HG03095 (cell line): ENCODE measurements at regions not wholly inside any gene's neighbourhood (a gene's known extent, or its start where the extent isn't known, plus 50 kb on each side); places are given as distances from the start of the nearest gene placed in this dataset.

ENCODE experiments used
- ATAC-seq: cut with Tn5 transposase; IDR thresholded peaks from one replicate; pipeline ENCODE4 v1.9.1; 2021; ENCODE audit warnings: moderate library complexity; ENCODE audit not compliant: unreplicated experiment

- ATAC-seq: no peak
Measured at GRCh38 chr17:79330696-79331095, 256.1 kb downstream of the ENGASE start.

- no peak for ATAC-seq
Measured at GRCh38 chr17:79330229-79330628, 255.6 kb downstream of the ENGASE start.

GRCh38 chr17:79326814-79327213, 252.2 kb downstream of the ENGASE start:
- ATAC-seq: no peak

GRCh38 chr17:79325709-79326430, 251.2 kb downstream of the ENGASE start:
- no peak for ATAC-seq

GRCh38 chr17:79324194-79324593, 249.6 kb downstream of the ENGASE start:
- ATAC-seq: no peak

GRCh38 chr17:79323566-79323965, 248.9 kb downstream of the ENGASE start:
- ATAC-seq: no peak

GRCh38 chr17:79322211-79323123, 247.8 kb downstream of the ENGASE start:
- no peak for ATAC-seq

- no peak for ATAC-seq
Measured at GRCh38 chr17:79320331-79320730, 245.7 kb downstream of the ENGASE start.

- ATAC-seq: no peak
Measured at GRCh38 chr17:79317916-79318315, 243.3 kb downstream of the ENGASE start.

GRCh38 chr17:79316805-79317204, 242.2 kb downstream of the ENGASE start:
- ATAC-seq: no peak

GRCh38 chr17:79315358-79316105, 240.9 kb downstream of the ENGASE start:
- ATAC-seq: no peak

- no peak for ATAC-seq
Measured at GRCh38 chr17:79314617-79315357, 240.2 kb downstream of the ENGASE start.

- ATAC-seq: no peak
Measured at GRCh38 chr17:79311373-79311772, 236.7 kb downstream of the ENGASE start.

GRCh38 chr17:79306424-79307318, 232.0 kb downstream of the ENGASE start:
- no peak for ATAC-seq

GRCh38 chr17:79305768-79306423, 231.3 kb downstream of the ENGASE start:
- ATAC-seq: no peak

- ATAC-seq: no peak
Measured at GRCh38 chr17:79305376-79305767, 230.7 kb downstream of the ENGASE start.

GRCh38 chr17:79304884-79305283, 230.3 kb downstream of the ENGASE start:
- ATAC-seq: no peak

- no peak for ATAC-seq
Measured at GRCh38 chr17:79303641-79304205, 229.1 kb downstream of the ENGASE start.

GRCh38 chr17:79301469-79301868, 226.8 kb downstream of the ENGASE start:
- ATAC-seq: no peak
